ENCODE measurements at regions not wholly inside any gene's neighbourhood (a gene's known extent, or its start where the extent isn't known, plus 50 kb on each side); places are given as distances from the start of the nearest gene placed in this dataset.

DNA sequence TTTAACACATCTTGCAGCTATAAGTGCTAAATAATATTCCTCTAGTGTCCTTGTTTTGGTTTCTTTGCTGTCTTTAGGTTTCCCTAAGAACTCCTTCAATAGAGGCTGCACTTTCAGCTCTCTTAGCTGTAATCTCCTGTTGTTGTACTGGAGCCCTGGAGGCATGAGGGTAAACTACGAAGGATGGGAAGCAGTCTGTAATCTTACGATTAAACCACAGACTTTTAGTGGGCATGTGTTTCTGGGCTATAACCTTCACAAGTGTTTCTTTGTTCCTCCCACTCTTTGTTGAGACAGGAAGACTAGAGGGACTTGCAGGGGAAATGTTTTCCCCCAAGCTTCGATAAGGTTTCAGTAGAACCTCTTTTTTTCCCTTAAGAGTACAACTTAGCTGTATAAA is 1058.1 kb downstream of the NSUN3 start:
- Histone ChIP-seq H3K27ac (no peak overlapping the region), H2AFZ (replicated peaks) (peak overlapping the region; percentile 85)
- peak overlapping the region; percentile 90 for H3K27ac Mint-ChIP-seq

DNA sequence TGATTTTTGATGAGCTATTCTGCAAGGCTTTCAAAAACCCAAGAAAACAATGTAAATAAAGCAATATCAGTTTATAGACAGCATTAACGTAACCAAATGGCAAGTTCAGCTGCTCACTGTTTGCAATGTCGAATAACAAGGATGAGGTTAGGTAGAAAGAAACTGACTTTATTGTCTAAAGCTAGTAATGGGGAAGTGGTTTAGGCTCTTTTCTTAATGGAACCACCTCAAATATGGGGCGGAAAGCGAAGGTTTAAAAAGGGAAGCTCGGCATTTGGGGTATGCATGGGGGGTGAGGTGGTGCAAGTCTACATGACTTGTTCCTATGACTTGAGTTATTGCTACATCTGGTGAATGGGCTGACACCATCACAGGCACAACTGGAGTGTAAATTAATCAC is 1060.2 kb downstream of the NSUN3 start:
- Histone ChIP-seq H3K27ac (no peak overlapping the region), H3F3A (ENCODE audit: low read depth) (peaks cover 3% of the 10 kb centered on the region), H4K20me1 (ENCODE audit: low read depth) (no peaks in the 10 kb centered on the region), H3K4me1 (peaks cover 17% of the 10 kb centered on the region), H3K9ac (no peak overlapping the region), H3K36me3 (no peaks in the 10 kb centered on the region), H3K9me3 (ENCODE audit: low read depth) (no peaks in the 10 kb centered on the region), H3K79me2 (ENCODE audit: low read depth) (no peaks in the 10 kb centered on the region), H2AFZ (replicated peaks) (peak overlapping the region; percentile 22), H3K4me3 (no peak overlapping the region), H3K27me3 (no peaks in the 10 kb centered on the region), H3K4me2 (no peak overlapping the region)
- Mint-ChIP-seq H3K4me1 (peaks cover 41% of the 10 kb centered on the region), H3K27me3 (ENCODE audit: insufficient read depth, low read depth) (peaks cover 3% of the 10 kb centered on the region), H3K4me3 (no peak overlapping the region), H3K36me3 (peaks cover 3% of the 10 kb centered on the region), H3K27ac (peak overlapping the region; percentile 48), H3K9me3 (peaks cover 12% of the 10 kb centered on the region)
- DNase-seq (ENCODE audit: low spot score): no peak
- TF ChIP-seq EZH2phosphoT487 (IDR thresholded peaks at IDR 0.05) (no peak), EZH2 (IDR thresholded peaks at IDR 0.05) (no peak)
- TF ChIP-seq, protein P1, sequence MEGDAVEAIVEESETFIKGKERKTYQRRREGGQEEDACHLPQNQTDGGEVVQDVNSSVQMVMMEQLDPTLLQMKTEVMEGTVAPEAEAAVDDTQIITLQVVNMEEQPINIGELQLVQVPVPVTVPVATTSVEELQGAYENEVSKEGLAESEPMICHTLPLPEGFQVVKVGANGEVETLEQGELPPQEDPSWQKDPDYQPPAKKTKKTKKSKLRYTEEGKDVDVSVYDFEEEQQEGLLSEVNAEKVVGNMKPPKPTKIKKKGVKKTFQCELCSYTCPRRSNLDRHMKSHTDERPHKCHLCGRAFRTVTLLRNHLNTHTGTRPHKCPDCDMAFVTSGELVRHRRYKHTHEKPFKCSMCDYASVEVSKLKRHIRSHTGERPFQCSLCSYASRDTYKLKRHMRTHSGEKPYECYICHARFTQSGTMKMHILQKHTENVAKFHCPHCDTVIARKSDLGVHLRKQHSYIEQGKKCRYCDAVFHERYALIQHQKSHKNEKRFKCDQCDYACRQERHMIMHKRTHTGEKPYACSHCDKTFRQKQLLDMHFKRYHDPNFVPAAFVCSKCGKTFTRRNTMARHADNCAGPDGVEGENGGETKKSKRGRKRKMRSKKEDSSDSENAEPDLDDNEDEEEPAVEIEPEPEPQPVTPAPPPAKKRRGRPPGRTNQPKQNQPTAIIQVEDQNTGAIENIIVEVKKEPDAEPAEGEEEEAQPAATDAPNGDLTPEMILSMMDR (IDR thresholded peaks at IDR 0.05): no peak

More for the DNA sequence above, 1058.1 kb downstream of the NSUN3 start:
- Histone ChIP-seq H3K36me3 (no peaks in the 10 kb centered on the region), H4K20me1 (ENCODE audit: low read depth) (no peaks in the 10 kb centered on the region), H3K4me1 (peaks cover 17% of the 10 kb centered on the region), H3K4me3 (no peak overlapping the region), H3K9me3 (ENCODE audit: low read depth) (no peaks in the 10 kb centered on the region), H3F3A (ENCODE audit: low read depth) (peaks cover 3% of the 10 kb centered on the region), H3K79me2 (ENCODE audit: low read depth) (no peaks in the 10 kb centered on the region), H3K27me3 (no peaks in the 10 kb centered on the region), H3K9ac (no peak overlapping the region), H3K4me2 (peak overlapping the region; percentile 13)
- peaks cover 12% of the 10 kb centered on the region for H3K9me3 Mint-ChIP-seq
- peaks cover 26% of the 10 kb centered on the region for H3K4me1 Mint-ChIP-seq
- no peak for TF ChIP-seq EZH2phosphoT487 (IDR thresholded peaks at IDR 0.05)
- no peak for TF ChIP-seq EZH2 (IDR thresholded peaks at IDR 0.05)
- TF ChIP-seq, protein P1 (IDR thresholded peaks at IDR 0.05): no peak
- DNase-seq (ENCODE audit: low spot score): peak; percentile 32
- peaks cover 3% of the 10 kb centered on the region for H3K27me3 Mint-ChIP-seq (ENCODE audit: insufficient read depth, low read depth)
- peaks cover 3% of the 10 kb centered on the region for H3K36me3 Mint-ChIP-seq
- H3K4me3 Mint-ChIP-seq: no peak overlapping the region

DNA sequence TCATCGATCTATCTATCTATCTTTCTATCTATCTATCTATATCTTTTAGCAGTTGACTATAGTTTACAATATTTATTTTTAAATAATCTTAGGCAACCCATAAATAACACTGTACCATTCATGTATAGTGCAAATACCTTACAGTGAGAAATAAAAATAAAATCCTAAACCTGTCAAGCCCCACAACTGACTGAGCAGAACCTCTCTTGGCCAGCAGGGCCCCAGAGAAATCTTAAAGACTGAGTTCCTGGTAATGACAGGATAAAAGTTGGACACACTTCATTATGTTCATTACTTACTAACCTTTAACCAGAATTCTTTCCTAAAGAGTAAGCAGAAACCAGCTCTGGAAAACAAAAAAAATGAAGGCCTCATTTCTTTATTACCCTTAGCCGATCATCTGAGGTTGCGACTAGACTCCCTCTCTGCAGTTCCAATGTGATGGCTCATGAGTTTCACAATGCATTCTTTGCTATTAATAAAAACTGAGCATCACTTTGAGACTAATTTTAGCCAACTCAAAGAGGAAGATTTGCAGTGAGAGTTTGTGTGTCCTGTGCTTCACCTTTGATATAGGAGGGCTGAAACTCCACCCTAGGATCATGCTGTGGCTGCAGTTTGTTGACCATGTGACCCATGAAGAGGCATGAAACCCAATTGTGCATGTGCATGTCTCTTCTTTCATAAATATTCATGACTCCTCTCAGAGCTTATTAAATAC is 1072.0 kb downstream of the NSUN3 start:
- DNase-seq (ENCODE audit: low spot score): no peak

More for the DNA sequence above, 1072.0 kb downstream of the NSUN3 start:
- H2AFZ ChIP-seq (replicated peaks): peak overlapping the region; percentile 32
- H3K27me3 ChIP-seq: no peaks in the 10 kb centered on the region
- H3K9ac ChIP-seq: no peak overlapping the region
- no peak overlapping the region for H3K27ac ChIP-seq
- H3K4me1 ChIP-seq: no peaks in the 10 kb centered on the region
- Mint-ChIP-seq H3K36me3 (no peaks in the 10 kb centered on the region), H3K4me1 (peaks cover 17% of the 10 kb centered on the region), H3K27me3 (ENCODE audit: insufficient read depth, low read depth) (no peaks in the 10 kb centered on the region), H3K4me3 (no peak overlapping the region), H3K9me3 (no peaks in the 10 kb centered on the region), H3K27ac (no peak overlapping the region)
- no peaks in the 10 kb centered on the region for H3K36me3 ChIP-seq
- no peaks in the 10 kb centered on the region for H3F3A ChIP-seq (ENCODE audit: low read depth)
- H4K20me1 ChIP-seq (ENCODE audit: low read depth): no peaks in the 10 kb centered on the region
- no peak overlapping the region for H3K4me3 ChIP-seq
- H3K9me3 ChIP-seq (ENCODE audit: low read depth): no peaks in the 10 kb centered on the region
- no peaks in the 10 kb centered on the region for H3K79me2 ChIP-seq (ENCODE audit: low read depth)
- TF ChIP-seq, protein P1 (IDR thresholded peaks at IDR 0.05): no peak
- TF ChIP-seq EZH2 (IDR thresholded peaks at IDR 0.05) (no peak), EZH2phosphoT487 (IDR thresholded peaks at IDR 0.05) (no peak)
- H3K4me2 ChIP-seq: no peak overlapping the region

Data from neural progenitor cell (in vitro differentiated cells).